Endodermal cell (in vitro differentiated cells): ENCODE measurements at regions not wholly inside any gene's neighbourhood (a gene's known extent, or its start where the extent isn't known, plus 50 kb on each side); places are given as distances from the start of the nearest gene placed in this dataset.

Experiments used
- DNase-seq: peaks from one replicate; pipeline ENCODE4 v3.0.0-alpha.2; 2017
- H3K27ac ChIP-seq: 2 replicates; pipeline ENCODE4 v1.5.1; 2013; ENCODE audit warnings: mild to moderate bottlenecking, low read depth, low read length, moderate library complexity
- H3K27me3 ChIP-seq: 2 replicates; pipeline ENCODE4 v1.6.1; 2013; ENCODE audit warnings: mild to moderate bottlenecking, low read length, moderate library complexity; ENCODE audit not compliant: insufficient read depth, control insufficient read depth, poor library complexity, severe bottlenecking
- H3K36me3 ChIP-seq: 2 replicates; pipeline ENCODE4 v1.7.0; 2013; ENCODE audit warnings: mild to moderate bottlenecking, low read length, moderate library complexity; ENCODE audit not compliant: control insufficient read depth, insufficient read depth
- H3K4me1 ChIP-seq: one replicate; pipeline ENCODE4 v1.7.0; 2013; ENCODE audit warnings: low read length; ENCODE audit not compliant: control insufficient read depth, insufficient read depth
- H3K4me3 ChIP-seq: 2 replicates; pipeline ENCODE4 v1.5.1; 2013; ENCODE audit warnings: mild to moderate bottlenecking, low read length, moderate library complexity
- H3K9ac ChIP-seq: 2 replicates; pipeline ENCODE4 v1.6.1; 2013; ENCODE audit warnings: mild to moderate bottlenecking, low read length, moderate library complexity; ENCODE audit not compliant: poor library complexity, severe bottlenecking; ENCODE audit errors: extremely low read depth
- H3K9me3 ChIP-seq: 2 replicates; pipeline ENCODE4 v1.6.1; 2013; ENCODE audit warnings: mild to moderate bottlenecking, low read length, moderate library complexity; ENCODE audit not compliant: control insufficient read depth
- H3K27ac Mint-ChIP-seq: 2 replicates; pipeline ENCODE4 v1.8.0; 2020; ENCODE audit warnings: mixed read lengths
- H3K27me3 Mint-ChIP-seq: 2 replicates; pipeline ENCODE4 v1.8.0; 2021; ENCODE audit warnings: mild to moderate bottlenecking, mixed read lengths; ENCODE audit not compliant: insufficient read depth
- H3K36me3 Mint-ChIP-seq: 2 replicates; pipeline ENCODE4 v1.8.0; 2020; ENCODE audit warnings: low read depth, mixed read lengths
- H3K4me1 Mint-ChIP-seq: 2 replicates; pipeline ENCODE4 v1.8.0; 2020; ENCODE audit warnings: mixed read lengths
- H3K4me3 Mint-ChIP-seq: 2 replicates; pipeline ENCODE4 v1.8.0; 2020; ENCODE audit warnings: mild to moderate bottlenecking, moderate library complexity, mixed read lengths
- H3K9me3 Mint-ChIP-seq: 2 replicates; pipeline ENCODE4 v1.8.0; 2020; ENCODE audit warnings: mild to moderate bottlenecking, mixed read lengths
- WGBS, 2 experiments: methylation state at CpG; one replicate each; pipeline versions ENCODE4 v1.1.5 to v1.1.7; 2013; ENCODE audit warnings: missing lambda C conversion rate in 2 of 2, mixed read lengths in 1 of 2; ENCODE audit not compliant: insufficient coverage in 1 of 2, insufficient read length in 1 of 2; 5-methylcytosine and 5-hydroxymethylcytosine counted together
- TF ChIP-seq, protein P1 (sequence below): fragments of 200-600 bp; sonication (generic); conservative IDR thresholded peaks from 2 replicates; pipeline ENCODE4 v1.5.0; 2021; ENCODE audit warnings: antibody characterized with exemption, mild to moderate bottlenecking

GRCh38 chrX:43590150-43590549 is 65.9 kb upstream of the MAOA start:
- no peak for DNase-seq
- no peak overlapping the region for H3K27ac ChIP-seq
- H3K4me3 ChIP-seq: no peak overlapping the region
- WGBS, 2 experiments: 84% methylated on average over 2 of the region's 2 CpGs; no CpG with 5 or more reads in 1 of the 2 experiments
- no peaks in the 10 kb centered on the region for H3K9me3 ChIP-seq
- H3K36me3 ChIP-seq: no peaks in the 10 kb centered on the region
- no peaks in the 10 kb centered on the region for H3K4me1 Mint-ChIP-seq
- H3K27me3 ChIP-seq: no peaks in the 10 kb centered on the region
- no peak overlapping the region for H3K4me3 Mint-ChIP-seq
- no peak overlapping the region for H3K9ac ChIP-seq
- H3K27me3 Mint-ChIP-seq: peaks cover 4% of the 10 kb centered on the region
- H3K36me3 Mint-ChIP-seq: no peaks in the 10 kb centered on the region
- peaks cover 11% of the 10 kb centered on the region for H3K9me3 Mint-ChIP-seq
- TF ChIP-seq, protein P1, sequence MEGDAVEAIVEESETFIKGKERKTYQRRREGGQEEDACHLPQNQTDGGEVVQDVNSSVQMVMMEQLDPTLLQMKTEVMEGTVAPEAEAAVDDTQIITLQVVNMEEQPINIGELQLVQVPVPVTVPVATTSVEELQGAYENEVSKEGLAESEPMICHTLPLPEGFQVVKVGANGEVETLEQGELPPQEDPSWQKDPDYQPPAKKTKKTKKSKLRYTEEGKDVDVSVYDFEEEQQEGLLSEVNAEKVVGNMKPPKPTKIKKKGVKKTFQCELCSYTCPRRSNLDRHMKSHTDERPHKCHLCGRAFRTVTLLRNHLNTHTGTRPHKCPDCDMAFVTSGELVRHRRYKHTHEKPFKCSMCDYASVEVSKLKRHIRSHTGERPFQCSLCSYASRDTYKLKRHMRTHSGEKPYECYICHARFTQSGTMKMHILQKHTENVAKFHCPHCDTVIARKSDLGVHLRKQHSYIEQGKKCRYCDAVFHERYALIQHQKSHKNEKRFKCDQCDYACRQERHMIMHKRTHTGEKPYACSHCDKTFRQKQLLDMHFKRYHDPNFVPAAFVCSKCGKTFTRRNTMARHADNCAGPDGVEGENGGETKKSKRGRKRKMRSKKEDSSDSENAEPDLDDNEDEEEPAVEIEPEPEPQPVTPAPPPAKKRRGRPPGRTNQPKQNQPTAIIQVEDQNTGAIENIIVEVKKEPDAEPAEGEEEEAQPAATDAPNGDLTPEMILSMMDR: no peak
- H3K4me1 ChIP-seq: no peaks in the 10 kb centered on the region
- H3K27ac Mint-ChIP-seq: no peak overlapping the region

DNA sequence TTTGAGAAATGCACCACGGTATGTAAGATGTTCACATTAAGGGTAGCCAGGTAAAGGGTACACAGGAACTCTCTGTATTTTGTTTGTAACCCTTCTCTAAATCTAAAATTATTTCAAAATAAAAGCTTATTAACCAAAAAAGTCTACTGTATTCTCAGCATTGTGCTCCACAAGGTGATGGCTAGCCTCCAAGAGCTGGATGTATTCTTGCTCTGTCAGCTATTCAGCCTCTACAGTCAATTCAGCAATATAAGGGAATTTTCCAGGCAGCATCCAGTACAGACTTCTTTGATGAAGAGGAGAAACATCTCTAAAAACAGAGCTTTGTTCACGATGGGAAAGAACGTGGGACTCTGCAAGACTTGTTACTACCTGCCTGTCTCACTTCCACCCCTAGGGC is 63.5 kb upstream of the MAOA start:
- Histone ChIP-seq H3K4me1 (no peaks in the 10 kb centered on the region), H3K9ac (no peak overlapping the region), H3K27me3 (no peaks in the 10 kb centered on the region), H3K4me3 (no peak overlapping the region), H3K9me3 (no peaks in the 10 kb centered on the region), H3K36me3 (no peaks in the 10 kb centered on the region), H3K27ac (no peak overlapping the region)
- H3K27me3 Mint-ChIP-seq: peaks cover 1% of the 10 kb centered on the region
- H3K36me3 Mint-ChIP-seq: no peaks in the 10 kb centered on the region
- no peak overlapping the region for H3K4me3 Mint-ChIP-seq
- 88% methylated on average over 3 of the region's 3 CpGs; no CpG with 5 or more reads in 1 of the 2 experiments for WGBS, 2 experiments
- H3K9me3 Mint-ChIP-seq: peaks cover 16% of the 10 kb centered on the region
- DNase-seq: no peak
- H3K27ac Mint-ChIP-seq: no peak overlapping the region
- TF ChIP-seq, protein P1: no peak
- no peaks in the 10 kb centered on the region for H3K4me1 Mint-ChIP-seq

GRCh38 chrX:43595931-43596330 is 60.2 kb upstream of the MAOA start:
- Histone ChIP-seq H3K36me3 (no peaks in the 10 kb centered on the region), H3K27me3 (no peaks in the 10 kb centered on the region), H3K9me3 (no peaks in the 10 kb centered on the region), H3K4me1 (no peaks in the 10 kb centered on the region), H3K4me3 (no peak overlapping the region), H3K27ac (no peak overlapping the region), H3K9ac (no peak overlapping the region)
- Mint-ChIP-seq H3K27me3 (peaks cover 1% of the 10 kb centered on the region), H3K27ac (no peak overlapping the region), H3K9me3 (peaks cover 10% of the 10 kb centered on the region), H3K36me3 (no peaks in the 10 kb centered on the region), H3K4me1 (no peaks in the 10 kb centered on the region), H3K4me3 (no peak overlapping the region)
- TF ChIP-seq, protein P1: no peak
- no peak for DNase-seq
